IgD-negative memory B cell (primary cell): ENCODE measurements at regions not wholly inside any gene's neighbourhood (a gene's known extent, or its start where the extent isn't known, plus 50 kb on each side); places are given as distances from the start of the nearest gene placed in this dataset.
A peak's percentile ranks its signal among the peaks of the same experiment; 100 is the strongest.
"Not testable (repeated sequence)": the region's sequence is repeated elsewhere in the genome, so short reads cannot be mapped to it uniquely, and the experiment has no call there.

Experiments used
- H3K27ac Mint-ChIP-seq, 3 donors: one replicate each; pipeline ENCODE4 v1.8.0; 2020 to 2022; ENCODE audit warnings: mild to moderate bottlenecking in 3 of 3, mixed read lengths in 3 of 3, moderate library complexity in 1 of 3
- H3K27me3 Mint-ChIP-seq: one replicate; pipeline ENCODE4 v1.8.0; 2021; ENCODE audit warnings: mixed read lengths
- H3K36me3 Mint-ChIP-seq: one replicate; pipeline ENCODE4 v1.8.0; 2020; ENCODE audit warnings: mild to moderate bottlenecking, mixed read lengths
- H3K4me1 Mint-ChIP-seq, 3 donors: one replicate each; pipeline ENCODE4 v1.8.0; 2020 to 2022; ENCODE audit warnings: mixed read lengths in 3 of 3, mild to moderate bottlenecking in 1 of 3
- H3K4me3 Mint-ChIP-seq, 4 donors: one replicate each; pipeline ENCODE4 v1.8.0; 2020 to 2022; ENCODE audit warnings: mild to moderate bottlenecking in 4 of 4, mixed read lengths in 4 of 4, moderate library complexity in 3 of 4
- H3K9me3 Mint-ChIP-seq, 3 donors: one replicate each; pipeline ENCODE4 v1.8.0; 2020 to 2021; ENCODE audit warnings: mixed read lengths in 3 of 3, mild to moderate bottlenecking in 1 of 3

DNA sequence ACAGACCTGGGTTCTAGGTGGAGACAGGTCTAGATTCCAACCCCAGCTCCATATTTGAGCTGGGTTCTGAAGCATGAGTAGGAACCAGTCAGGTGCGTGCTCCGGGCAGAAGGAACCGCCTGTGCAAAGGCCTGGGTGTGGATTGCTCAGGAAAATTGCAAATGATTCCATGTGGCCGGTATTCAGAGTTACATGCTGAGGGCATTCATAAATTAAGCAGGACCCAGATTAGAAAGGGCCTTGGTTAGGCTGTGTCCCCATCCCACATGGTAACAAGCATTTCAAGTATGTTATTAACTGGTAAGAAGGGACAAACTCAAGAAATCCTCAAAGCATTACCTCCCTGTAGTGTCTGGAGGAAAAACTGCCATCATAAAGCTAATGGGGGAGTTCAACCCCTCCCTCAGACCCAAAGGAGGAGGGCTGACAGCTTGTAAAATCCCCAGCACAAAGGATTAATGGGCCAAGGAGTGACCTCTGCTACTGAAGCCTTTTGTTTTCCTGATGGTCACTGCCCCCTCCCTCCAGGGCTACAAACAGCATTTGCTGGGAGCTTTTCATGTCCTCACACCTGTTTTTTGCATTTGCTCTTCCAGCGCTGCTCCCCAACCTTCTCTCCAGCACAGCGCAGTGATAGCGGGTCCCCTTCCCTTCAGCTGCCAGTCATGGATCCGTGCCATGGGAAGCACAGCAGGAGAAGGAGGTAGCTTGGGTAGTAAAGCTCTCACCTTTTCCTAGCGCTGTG, 218.0 kb downstream of the C16orf95 start:
- Mint-ChIP-seq H3K4me1 (peaks cover 0 to 10% (median 2%) of the 10 kb centered on the region in 3 donors), H3K9me3 (peaks cover 0 to 5% (median 0%) of the 10 kb centered on the region in 3 donors), H3K4me3 (no peak overlapping the region), H3K36me3 (no peaks in the 10 kb centered on the region), H3K27ac (no peak overlapping the region), H3K27me3 (peaks cover 3% of the 10 kb centered on the region)

DNA sequence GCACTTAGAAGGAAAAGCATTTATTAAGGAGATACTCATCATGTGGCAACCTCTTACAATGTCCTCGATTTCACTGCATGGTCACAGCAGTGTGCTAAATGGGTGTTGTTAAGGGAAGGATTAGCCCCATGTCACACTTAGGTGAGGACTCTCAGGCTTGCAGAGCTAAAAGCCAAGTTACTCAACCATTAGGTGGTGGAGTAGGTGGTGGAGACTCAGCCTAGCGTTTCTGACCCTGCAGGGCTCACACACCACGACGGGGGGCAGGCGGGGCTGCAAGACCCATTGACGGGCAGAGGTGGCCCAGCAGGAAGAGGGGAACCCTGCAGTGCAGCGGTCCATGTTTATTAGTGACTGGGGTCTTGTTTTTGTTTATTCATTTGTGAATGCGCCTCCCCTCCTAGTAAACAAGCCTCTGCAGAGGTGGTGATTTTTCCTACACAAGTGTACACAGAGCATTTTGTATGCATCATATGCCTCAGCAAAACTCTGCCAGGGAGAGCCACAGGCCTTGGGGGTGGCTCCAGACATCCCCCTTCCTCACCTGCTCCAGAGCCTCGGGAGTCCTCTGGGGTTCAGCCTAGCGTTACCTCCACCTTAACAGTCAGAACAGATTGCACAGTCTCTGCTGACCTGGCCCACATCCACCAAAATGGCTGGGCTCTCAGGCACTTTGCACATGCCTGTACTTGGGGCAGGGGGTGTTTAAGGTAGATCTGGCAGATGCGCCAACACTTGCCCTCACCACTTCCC, 216.7 kb downstream of the C16orf95 start:
- Mint-ChIP-seq H3K4me3 (no peak overlapping the region), H3K36me3 (no peaks in the 10 kb centered on the region), H3K27me3 (peaks cover 3% of the 10 kb centered on the region), H3K9me3 (peaks cover 0 to 13% (median 5%) of the 10 kb centered on the region in 3 donors), H3K27ac (no peak overlapping the region), H3K4me1 (peaks cover 0 to 5% (median 0%) of the 10 kb centered on the region in 3 donors)

DNA sequence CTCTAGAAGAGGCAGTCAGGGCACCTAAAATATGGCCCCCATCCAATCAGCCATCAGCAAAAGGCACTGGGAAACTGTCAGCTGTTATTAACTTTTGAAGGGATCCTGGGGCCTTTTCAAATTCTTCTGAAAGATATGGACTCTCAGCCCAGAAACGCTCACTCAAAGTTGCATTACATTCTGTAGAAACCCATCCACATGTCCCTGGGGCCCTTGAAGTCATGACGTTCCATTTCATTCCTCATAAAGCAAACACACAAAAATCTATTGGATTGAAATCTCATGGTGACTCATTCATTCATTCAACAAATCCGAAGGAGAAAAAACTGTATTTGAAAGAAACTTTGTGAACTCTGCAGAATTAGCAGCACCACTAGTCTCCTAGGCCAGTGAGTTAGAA, 215.3 kb downstream of the C16orf95 start:
- Mint-ChIP-seq H3K4me3 (no peak overlapping the region), H3K27ac (no peak overlapping the region), H3K36me3 (no peaks in the 10 kb centered on the region), H3K9me3 (peaks cover 0 to 13% (median 7%) of the 10 kb centered on the region in 3 donors), H3K4me1 (no peaks in the 10 kb centered on the region), H3K27me3 (peaks cover 1% of the 10 kb centered on the region)

DNA sequence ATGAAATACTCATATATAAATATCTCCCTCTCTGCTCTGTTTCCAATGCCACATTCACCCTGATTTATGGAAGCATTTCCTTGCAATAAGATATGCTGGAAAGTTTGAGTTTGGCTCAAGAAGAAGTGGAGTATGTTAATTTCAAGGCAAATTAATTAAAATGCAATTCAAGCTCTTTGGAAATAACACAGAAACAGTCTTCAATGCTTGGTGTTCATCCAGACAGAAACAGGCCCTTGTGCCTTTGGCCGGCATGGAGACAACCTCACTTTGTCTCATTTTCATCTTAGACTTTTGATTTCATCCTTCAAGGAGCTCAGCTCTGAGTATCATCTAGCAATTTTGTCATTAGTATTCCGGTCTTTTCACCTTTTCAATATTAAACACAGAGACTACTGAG, 210.0 kb downstream of the C16orf95 start:
- no peaks in the 10 kb centered on the region for H3K4me1 Mint-ChIP-seq
- H3K27me3 Mint-ChIP-seq, result peaks cover 2% of the 10 kb centered on the region
- peaks cover 2% of the 10 kb centered on the region for H3K36me3 Mint-ChIP-seq

DNA sequence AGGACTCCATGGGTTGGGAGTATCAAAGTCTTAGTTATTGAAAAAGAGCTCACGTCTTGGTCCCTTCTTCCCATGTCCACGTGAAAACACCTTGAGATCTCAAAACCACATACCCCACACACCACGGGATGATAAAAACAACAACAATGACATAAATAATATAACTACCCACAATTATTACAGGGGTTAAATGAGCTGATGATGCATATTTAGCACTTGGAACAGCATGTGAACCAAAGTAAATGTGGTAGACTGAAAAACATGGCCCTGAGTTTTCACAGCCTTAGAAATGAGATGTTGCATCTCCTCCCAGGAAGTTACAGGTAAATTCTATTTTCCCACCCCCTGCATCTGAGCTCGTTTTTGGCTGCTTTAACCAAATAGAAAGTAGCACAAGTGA, 208.9 kb downstream of the C16orf95 start:
- H3K9me3 Mint-ChIP-seq, result peaks cover 0 to 13% (median 7%) of the 10 kb centered on the region in 3 donors
- no peak overlapping the region for H3K27ac Mint-ChIP-seq
- no peak overlapping the region for H3K4me3 Mint-ChIP-seq
- H3K4me1 Mint-ChIP-seq, result no peaks in the 10 kb centered on the region
- H3K36me3 Mint-ChIP-seq, result peaks cover 2% of the 10 kb centered on the region
- H3K27me3 Mint-ChIP-seq, result peaks cover 2% of the 10 kb centered on the region

More for the DNA sequence above, 210.0 kb downstream of the C16orf95 start:
- H3K4me3 Mint-ChIP-seq, result no peak overlapping the region
- H3K9me3 Mint-ChIP-seq, result peaks cover 0 to 13% (median 7%) of the 10 kb centered on the region in 3 donors
- no peak overlapping the region for H3K27ac Mint-ChIP-seq

DNA sequence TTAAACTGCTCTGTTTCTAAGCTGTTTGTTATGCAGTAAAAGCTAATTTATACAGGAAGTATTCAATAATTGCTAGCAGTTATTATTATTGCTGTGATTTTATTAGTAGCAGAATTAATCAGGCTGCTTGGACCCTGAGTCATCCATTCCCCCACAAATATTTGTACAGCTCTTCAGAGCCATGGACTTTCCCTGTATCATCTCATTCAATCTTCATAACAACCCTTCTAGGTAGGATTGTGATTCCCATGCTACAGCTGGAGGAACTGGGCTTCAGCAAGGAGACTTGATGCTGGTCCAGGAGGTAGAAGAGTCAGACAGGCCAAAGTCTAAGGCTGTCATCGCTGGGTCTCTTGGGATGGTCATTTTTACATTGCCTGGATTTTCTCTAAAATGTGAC, 208.3 kb downstream of the C16orf95 start:
- Mint-ChIP-seq H3K27ac (no peak overlapping the region), H3K36me3 (peaks cover 2% of the 10 kb centered on the region), H3K27me3 (peaks cover 2% of the 10 kb centered on the region), H3K4me3 (no peak overlapping the region), H3K4me1 (no peaks in the 10 kb centered on the region), H3K9me3 (peaks cover 0 to 9% (median 7%) of the 10 kb centered on the region in 3 donors)

DNA sequence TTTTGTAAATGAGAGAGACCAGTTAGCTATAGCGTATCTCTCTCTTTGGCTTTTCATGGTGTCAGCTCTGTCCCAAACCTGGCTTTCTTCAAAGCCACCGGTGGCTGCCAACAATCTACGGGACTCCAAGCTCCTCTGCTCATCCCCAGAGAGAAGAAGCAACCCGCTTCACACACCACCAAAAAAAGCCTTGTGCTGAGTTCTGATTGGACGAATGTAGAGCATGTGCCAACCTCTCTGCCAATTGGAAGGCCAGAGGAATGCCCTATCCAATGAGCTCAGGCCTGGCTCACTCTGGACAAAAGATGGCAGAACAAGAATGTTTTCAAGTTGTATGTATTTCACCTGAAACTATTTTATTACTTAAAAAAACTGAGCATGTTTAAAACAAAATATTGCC, 202.4 kb downstream of the C16orf95 start:
- Mint-ChIP-seq H3K4me3 (no peak overlapping the region), H3K27me3 (peaks cover 7% of the 10 kb centered on the region), H3K4me1 (no peaks in the 10 kb centered on the region), H3K36me3 (no peaks in the 10 kb centered on the region), H3K27ac (no peak overlapping the region), H3K9me3 (no peaks in the 10 kb centered on the region)

DNA sequence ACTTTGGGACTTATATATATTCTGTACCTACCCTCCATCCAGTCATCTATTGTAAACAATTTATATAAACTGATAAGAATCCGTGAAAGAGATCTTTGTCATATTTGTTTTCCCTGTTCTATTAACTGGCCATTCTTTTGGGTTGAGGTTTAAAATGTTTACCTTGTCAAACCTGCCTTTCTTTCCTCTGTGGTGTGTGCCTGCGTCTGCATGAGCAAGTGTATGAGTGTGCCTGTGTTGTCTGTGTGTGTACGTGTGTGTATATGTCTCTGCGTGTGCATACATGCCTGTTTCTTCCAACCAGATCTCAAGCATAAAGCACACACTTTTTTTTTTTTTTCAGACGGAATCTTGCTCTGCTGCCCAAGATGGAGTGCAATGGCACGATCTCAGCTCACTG, 201.5 kb downstream of the C16orf95 start:
- Mint-ChIP-seq H3K27ac (no peak overlapping the region), H3K4me3 (no peak overlapping the region), H3K27me3 (peaks cover 7% of the 10 kb centered on the region), H3K4me1 (no peaks in the 10 kb centered on the region), H3K36me3 (no peaks in the 10 kb centered on the region), H3K9me3 (no peaks in the 10 kb centered on the region)

DNA sequence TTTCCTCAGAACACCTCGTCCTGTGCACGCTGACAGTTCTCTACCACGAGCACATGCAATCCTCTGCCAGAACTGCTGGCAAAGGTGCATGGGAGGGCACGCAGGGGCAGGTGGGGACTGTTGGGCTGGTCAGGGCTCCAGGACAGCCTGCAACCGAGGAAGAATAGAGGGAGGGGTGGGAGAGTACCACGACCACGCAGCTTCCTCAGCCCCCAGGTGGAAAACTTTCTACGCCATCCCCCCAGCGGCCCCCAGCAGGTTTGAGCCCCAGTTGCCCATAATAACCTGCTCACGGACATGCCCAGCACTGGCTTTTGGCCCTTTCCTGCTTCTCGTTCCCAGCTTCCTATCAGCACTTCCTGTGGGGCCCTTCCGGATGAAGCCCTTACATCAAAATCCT, 199.3 kb downstream of the C16orf95 start:
- Mint-ChIP-seq H3K27ac (peak overlapping the region in 1 of 3 donors; percentile 9), H3K4me3 (no peak overlapping the region), H3K36me3 (no peaks in the 10 kb centered on the region), H3K27me3 (peaks cover 7% of the 10 kb centered on the region), H3K4me1 (no peaks in the 10 kb centered on the region), H3K9me3 (no peaks in the 10 kb centered on the region)

DNA sequence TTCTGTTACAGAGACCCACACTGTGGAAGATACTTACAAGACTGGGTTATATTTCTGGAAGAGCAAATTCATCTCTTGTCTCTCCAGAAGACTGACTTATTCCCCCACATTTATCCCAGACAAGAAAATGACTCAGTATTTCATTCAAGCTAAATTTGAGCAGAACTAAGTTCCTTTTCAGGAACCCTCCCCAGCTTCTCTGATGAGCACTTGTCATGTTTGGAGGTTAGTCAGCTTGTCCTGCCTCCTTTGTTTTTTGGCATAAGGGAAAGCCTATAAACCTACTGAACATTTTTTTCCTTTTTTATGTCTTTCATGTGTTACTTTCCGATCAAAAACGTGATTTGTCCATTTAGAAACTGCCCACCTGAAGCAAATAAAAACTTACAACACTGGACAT, 198.0 kb downstream of the C16orf95 start:
- Mint-ChIP-seq H3K4me1 (no peaks in the 10 kb centered on the region), H3K27ac (no peak overlapping the region), H3K4me3 (no peak overlapping the region), H3K9me3 (peaks cover 0 to 2% (median 0%) of the 10 kb centered on the region in 3 donors), H3K36me3 (no peaks in the 10 kb centered on the region), H3K27me3 (peaks cover 7% of the 10 kb centered on the region)

DNA sequence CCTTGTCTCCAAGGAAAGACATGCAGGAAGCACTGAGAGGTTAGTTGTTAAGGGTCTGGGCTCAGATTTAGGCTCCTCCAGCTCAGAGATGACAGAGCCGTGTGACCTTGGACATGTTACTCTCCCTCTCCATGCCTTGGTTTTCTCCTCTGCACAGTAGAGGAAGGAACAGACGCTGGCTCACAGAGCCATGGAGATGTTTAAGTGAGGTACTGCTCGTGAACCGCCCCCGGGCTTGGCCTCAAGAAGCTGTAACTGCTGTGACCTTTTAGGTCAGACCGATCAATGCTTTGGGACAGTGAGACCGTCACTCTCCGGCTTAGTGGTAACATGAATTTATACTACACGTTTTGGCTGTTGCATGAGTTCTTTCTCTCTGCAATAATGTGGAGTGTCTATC, 197.4 kb downstream of the C16orf95 start:
- H3K27ac Mint-ChIP-seq, result no peak overlapping the region
- no peak overlapping the region for H3K4me3 Mint-ChIP-seq
- H3K4me1 Mint-ChIP-seq, result no peaks in the 10 kb centered on the region
- no peaks in the 10 kb centered on the region for H3K36me3 Mint-ChIP-seq
- H3K27me3 Mint-ChIP-seq, result peaks cover 7% of the 10 kb centered on the region
- H3K9me3 Mint-ChIP-seq, result peaks cover 0 to 2% (median 0%) of the 10 kb centered on the region in 3 donors

DNA sequence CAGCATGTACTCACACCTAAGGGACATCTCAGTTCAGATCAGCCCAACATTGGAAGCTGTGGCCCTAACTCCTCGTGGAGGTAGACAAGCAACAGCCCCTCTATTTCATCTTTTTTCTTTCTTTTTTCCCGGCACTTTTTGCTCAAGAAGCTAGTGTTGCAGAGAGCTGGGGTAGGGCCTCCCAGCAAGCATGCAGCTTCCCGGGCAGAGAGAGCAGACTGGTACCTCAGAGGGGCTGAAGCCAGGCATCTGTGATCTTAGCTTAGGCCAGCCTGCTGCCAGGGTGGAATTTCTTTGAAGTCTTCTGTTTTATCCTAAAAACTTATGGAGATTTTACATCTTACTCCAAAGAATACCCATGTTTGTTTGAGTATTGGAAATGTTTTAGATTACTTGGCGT, 195.4 kb downstream of the C16orf95 start:
- no peaks in the 10 kb centered on the region for H3K4me1 Mint-ChIP-seq
- no peak overlapping the region for H3K4me3 Mint-ChIP-seq
- H3K27me3 Mint-ChIP-seq, result peaks cover 7% of the 10 kb centered on the region
- no peak overlapping the region for H3K27ac Mint-ChIP-seq
- H3K9me3 Mint-ChIP-seq, result peaks cover 0 to 2% (median 0%) of the 10 kb centered on the region in 3 donors
- no peaks in the 10 kb centered on the region for H3K36me3 Mint-ChIP-seq

DNA sequence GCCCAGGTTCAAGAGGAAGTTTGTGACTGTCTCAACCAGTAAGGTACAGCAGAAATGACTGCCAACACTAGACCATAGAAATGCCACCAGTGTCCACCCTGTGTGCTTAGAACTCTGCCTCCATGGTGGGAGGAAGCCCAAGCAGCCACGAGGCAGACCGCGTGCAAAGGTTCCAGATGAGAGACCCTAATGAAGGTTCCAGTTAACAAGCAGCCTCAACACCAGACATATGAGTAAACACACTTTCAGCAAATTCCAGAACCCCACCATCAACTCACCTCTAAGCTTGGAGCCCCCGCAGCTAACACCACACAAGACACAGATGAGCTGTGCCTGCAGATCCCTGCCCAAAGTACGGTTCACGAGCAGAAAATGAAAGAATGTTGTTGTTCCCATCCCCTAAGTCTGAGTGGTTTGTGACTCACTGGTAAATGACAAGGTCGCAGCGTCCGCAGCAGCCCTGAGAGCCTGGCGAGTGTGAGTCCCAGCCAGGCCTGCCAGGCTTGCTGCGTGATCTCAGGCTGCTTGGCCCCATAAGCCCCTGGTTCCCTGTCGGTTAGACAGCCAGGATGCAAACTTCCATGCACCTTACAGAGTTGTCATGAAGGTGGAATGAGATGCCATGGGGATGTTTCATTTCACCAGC, 193.7 kb downstream of the C16orf95 start:
- Mint-ChIP-seq H3K36me3 (no peaks in the 10 kb centered on the region), H3K27ac (peak overlapping the region in 1 of 3 donors; percentile 59), H3K4me3 (no peak overlapping the region), H3K27me3 (peaks cover 1% of the 10 kb centered on the region), H3K4me1 (no peaks in the 10 kb centered on the region), H3K9me3 (peaks cover 0 to 2% (median 0%) of the 10 kb centered on the region in 3 donors)

DNA sequence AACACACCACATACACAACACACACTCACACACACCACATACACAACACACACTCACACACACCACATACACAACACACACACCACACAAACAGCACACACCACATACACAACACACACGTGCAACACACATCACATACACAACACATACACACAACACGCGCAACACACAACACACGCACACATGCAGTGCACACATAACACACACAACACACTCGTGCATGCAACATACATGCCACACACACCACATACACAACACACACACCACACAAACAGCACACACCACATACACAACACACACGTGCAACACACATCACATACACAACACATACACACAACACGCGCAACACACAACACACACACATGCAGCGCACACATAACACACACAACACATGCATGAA, 192.8 kb downstream of the C16orf95 start:
- H3K4me1 Mint-ChIP-seq, H3K4me3 Mint-ChIP-seq, H3K27ac Mint-ChIP-seq, H3K9me3 Mint-ChIP-seq, H3K36me3 Mint-ChIP-seq, H3K27me3 Mint-ChIP-seq: not testable (repeated sequence)
